ENCODE measurements at regions not wholly inside any gene's neighbourhood (a gene's known extent, or its start where the extent isn't known, plus 50 kb on each side); places are given as distances from the start of the nearest gene placed in this dataset.

DNA sequence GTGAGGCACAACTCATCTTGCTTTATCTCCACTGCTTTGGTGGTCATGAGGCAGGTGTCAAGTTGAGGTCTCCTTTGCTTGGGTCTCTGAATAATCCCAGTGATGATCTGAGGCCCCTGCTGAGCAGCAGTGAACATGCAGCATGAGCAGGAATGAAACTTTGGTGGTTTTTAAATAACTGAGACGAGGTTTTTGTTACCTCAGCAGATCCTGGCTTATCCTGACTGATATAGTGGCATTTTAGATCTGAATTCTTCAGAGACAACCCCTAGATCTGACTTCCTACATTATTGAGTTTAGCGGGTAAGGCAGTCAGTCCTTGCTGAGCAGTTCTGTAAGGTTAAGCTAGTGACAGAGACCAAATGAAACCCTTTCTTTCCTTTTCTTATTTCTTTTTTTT, 230.4 kb downstream of the ARRDC4 start:
- no peak for DNase-seq (ENCODE audit: low spot score in 2 of 2)
- TF ChIP-seq POLR2AphosphoS5 (IDR thresholded peaks at IDR 0.05) (no peak), POLR2A (IDR thresholded peaks at IDR 0.05) (no peak)
- TF ChIP-seq, protein P1, sequence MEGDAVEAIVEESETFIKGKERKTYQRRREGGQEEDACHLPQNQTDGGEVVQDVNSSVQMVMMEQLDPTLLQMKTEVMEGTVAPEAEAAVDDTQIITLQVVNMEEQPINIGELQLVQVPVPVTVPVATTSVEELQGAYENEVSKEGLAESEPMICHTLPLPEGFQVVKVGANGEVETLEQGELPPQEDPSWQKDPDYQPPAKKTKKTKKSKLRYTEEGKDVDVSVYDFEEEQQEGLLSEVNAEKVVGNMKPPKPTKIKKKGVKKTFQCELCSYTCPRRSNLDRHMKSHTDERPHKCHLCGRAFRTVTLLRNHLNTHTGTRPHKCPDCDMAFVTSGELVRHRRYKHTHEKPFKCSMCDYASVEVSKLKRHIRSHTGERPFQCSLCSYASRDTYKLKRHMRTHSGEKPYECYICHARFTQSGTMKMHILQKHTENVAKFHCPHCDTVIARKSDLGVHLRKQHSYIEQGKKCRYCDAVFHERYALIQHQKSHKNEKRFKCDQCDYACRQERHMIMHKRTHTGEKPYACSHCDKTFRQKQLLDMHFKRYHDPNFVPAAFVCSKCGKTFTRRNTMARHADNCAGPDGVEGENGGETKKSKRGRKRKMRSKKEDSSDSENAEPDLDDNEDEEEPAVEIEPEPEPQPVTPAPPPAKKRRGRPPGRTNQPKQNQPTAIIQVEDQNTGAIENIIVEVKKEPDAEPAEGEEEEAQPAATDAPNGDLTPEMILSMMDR (IDR thresholded peaks at IDR 0.05), result no peak
- intact Hi-C loops (cut with DNase I; ENCODE audit: low total_unique reads), result loop anchor here (5.0 kb wide), 1 partner anchor 1704 kb away; no protein-coding TSS in a partner anchor
- Histone ChIP-seq H3K4me1 (no peaks in the 10 kb centered on the region), H3K27me3 (peaks cover 0 to 3% of the 10 kb centered on the region in 2 donors), H3K4me3 (no peak overlapping the region), H3K36me3 (no peaks in the 10 kb centered on the region), H3K27ac (no peak overlapping the region), H3K9me3 (no peaks in the 10 kb centered on the region)

- intact Hi-C loops (cut with DNase I; ENCODE audit: low total_unique reads), result no loop called here
- no peak overlapping the region for H3K4me3 ChIP-seq
- no peaks in the 10 kb centered on the region for H3K36me3 ChIP-seq
- no peak for DNase-seq (ENCODE audit: low spot score in 2 of 2)
- H3K9me3 ChIP-seq, result no peaks in the 10 kb centered on the region
- peaks cover 0 to 7% of the 10 kb centered on the region in 2 donors for H3K27me3 ChIP-seq
- no peak for TF ChIP-seq POLR2A (IDR thresholded peaks at IDR 0.05)
- TF ChIP-seq, protein P1 (IDR thresholded peaks at IDR 0.05), result no peak
- TF ChIP-seq POLR2AphosphoS5 (IDR thresholded peaks at IDR 0.05), result no peak
- H3K27ac ChIP-seq, result no peak overlapping the region
- H3K4me1 ChIP-seq, result no peaks in the 10 kb centered on the region
These were observed 235.3 kb downstream of the ARRDC4 start for GRCh38 chr15:98195796-98196195.

DNA sequence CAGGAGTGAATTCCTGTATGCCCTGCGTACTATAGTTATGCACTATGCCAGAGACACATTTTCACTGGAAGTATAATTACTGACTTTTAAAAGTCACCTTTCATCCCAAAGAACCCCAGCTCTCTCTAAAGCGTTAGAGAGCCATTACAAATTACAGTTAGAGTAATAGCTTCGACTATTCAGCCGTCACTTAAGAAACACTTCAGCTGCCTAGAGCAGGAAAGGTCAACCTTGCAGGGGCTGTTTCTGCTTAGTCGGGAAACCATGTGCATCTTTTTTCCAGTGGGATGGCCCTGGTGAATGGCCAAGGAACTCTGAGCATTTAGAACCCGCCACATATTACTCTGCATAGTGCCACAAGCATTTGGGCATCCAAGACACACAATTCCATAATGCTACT, 235.9 kb downstream of the ARRDC4 start:
- intact Hi-C loops (cut with DNase I; ENCODE audit: low total_unique reads), result no loop called here
- H3K27ac ChIP-seq, result no peak overlapping the region
- H3K36me3 ChIP-seq, result no peaks in the 10 kb centered on the region
- H3K4me1 ChIP-seq, result no peaks in the 10 kb centered on the region
- DNase-seq (ENCODE audit: low spot score in 2 of 2), result no peak
- H3K9me3 ChIP-seq, result no peaks in the 10 kb centered on the region
- no peak for TF ChIP-seq POLR2AphosphoS5 (IDR thresholded peaks at IDR 0.05)
- TF ChIP-seq POLR2A (IDR thresholded peaks at IDR 0.05), result no peak
- TF ChIP-seq, protein P1 (IDR thresholded peaks at IDR 0.05), result no peak
- H3K4me3 ChIP-seq, result no peak overlapping the region
- H3K27me3 ChIP-seq, result peaks cover 0 to 7% of the 10 kb centered on the region in 2 donors

DNA sequence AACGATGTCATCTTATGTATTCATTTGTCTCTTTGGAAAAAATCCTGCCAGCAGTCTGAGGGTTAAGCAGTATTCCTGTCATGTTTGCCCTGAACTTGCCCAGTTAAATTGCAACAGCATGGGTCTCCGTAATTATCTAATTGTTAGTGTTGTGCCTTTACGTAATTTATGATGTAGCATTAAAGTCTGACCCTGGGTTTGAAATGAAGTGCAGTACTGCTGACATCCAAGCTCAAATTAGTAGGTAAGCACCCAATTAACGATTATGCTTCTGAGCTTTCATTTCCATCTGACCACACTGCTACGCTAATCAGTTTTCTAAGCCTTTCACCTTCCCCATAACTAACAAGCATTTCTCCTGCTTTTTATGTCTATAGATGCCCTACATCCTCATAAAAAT, 241.8 kb downstream of the ARRDC4 start:
- intact Hi-C loops (cut with DNase I; ENCODE audit: low total_unique reads), result no loop called here
- H3K4me1 ChIP-seq, result no peaks in the 10 kb centered on the region
- no peak for TF ChIP-seq POLR2AphosphoS5 (IDR thresholded peaks at IDR 0.05)
- TF ChIP-seq POLR2A (IDR thresholded peaks at IDR 0.05), result no peak
- TF ChIP-seq, protein P1 (IDR thresholded peaks at IDR 0.05), result no peak
- H3K36me3 ChIP-seq, result no peaks in the 10 kb centered on the region
- no peak overlapping the region for H3K4me3 ChIP-seq
- H3K27ac ChIP-seq, result no peak overlapping the region
- no peaks in the 10 kb centered on the region for H3K9me3 ChIP-seq
- DNase-seq (ENCODE audit: low spot score in 2 of 2), result no peak
- peaks cover 0 to 8% of the 10 kb centered on the region in 2 donors for H3K27me3 ChIP-seq

DNA sequence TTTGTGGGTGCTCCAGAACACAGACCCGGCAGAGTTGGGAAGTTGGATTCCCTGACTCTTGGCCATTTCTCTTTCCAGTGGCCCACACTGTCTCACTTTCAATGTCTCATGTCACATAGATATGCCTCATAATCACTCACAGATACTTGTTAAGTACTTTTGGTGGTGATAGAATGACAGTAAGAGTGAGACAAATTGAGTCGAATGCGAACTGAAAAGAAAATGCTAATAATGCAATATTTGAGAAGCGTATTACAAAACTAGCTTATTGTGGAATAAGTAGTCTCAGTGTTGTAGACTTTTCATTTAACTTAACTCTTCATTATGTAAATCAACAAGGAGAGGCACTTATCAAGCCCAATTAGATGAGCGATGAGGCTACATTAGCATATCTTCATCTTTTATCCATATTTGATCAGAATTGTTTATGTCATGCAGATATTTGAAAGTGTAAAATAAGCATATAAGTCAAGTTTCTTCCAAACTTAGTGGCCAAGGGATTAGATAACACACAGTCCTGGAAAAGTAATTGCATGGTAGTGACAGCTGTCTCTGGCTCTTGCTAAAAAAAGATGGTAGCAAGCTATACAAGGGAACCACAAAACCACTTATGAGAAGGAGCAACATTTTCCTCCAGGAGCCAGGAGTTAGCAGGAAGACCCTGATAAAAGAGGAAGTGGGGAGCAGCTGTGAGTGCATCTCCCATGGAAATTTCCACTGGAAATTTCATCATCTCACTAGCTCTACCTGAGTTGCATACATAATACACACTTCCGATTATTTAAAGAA, 243.6 kb downstream of the ARRDC4 start:
- H3K4me3 ChIP-seq, result no peak overlapping the region
- H3K9me3 ChIP-seq, result no peaks in the 10 kb centered on the region
- TF ChIP-seq POLR2AphosphoS5 (IDR thresholded peaks at IDR 0.05), result no peak
- TF ChIP-seq, protein P1 (IDR thresholded peaks at IDR 0.05), result no peak
- TF ChIP-seq POLR2A (IDR thresholded peaks at IDR 0.05), result no peak
- no peak for DNase-seq (ENCODE audit: low spot score in 2 of 2)
- no peak overlapping the region for H3K27ac ChIP-seq
- H3K27me3 ChIP-seq, result peaks cover 0 to 3% of the 10 kb centered on the region in 2 donors
- no peaks in the 10 kb centered on the region for H3K36me3 ChIP-seq
- intact Hi-C loops (cut with DNase I; ENCODE audit: low total_unique reads), result no loop called here
- no peaks in the 10 kb centered on the region for H3K4me1 ChIP-seq
